ENCODE measurements at regions not wholly inside any gene's neighbourhood (a gene's known extent, or its start where the extent isn't known, plus 50 kb on each side); places are given as distances from the start of the nearest gene placed in this dataset.

DNA sequence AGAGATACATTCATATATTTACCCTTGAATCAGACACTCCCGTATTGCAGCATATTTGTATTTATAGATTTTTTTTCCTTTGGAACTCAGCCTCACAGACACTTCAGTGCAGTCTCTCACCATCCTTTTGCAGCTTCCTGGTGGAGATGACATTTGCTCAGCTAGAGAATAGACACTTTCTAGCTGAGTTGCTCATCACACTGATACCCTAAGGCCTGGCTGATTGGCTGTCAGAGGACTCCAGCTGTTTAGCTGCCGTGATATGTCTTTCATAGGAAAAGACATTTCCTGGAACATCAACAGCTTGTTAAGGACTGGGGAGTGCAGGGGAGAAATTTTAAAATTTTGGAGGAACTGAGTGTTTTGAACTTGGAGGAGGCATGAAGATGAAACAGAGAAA lies 429.6 kb downstream of the SMARCA1 start:
- TF ChIP-seq YY1 (IDR thresholded peaks at IDR 0.05; ENCODE audit: low read depth) (no peak), TEAD4 (IDR thresholded peaks at IDR 0.05) (no peak)
- TF ChIP-seq, protein P1, sequence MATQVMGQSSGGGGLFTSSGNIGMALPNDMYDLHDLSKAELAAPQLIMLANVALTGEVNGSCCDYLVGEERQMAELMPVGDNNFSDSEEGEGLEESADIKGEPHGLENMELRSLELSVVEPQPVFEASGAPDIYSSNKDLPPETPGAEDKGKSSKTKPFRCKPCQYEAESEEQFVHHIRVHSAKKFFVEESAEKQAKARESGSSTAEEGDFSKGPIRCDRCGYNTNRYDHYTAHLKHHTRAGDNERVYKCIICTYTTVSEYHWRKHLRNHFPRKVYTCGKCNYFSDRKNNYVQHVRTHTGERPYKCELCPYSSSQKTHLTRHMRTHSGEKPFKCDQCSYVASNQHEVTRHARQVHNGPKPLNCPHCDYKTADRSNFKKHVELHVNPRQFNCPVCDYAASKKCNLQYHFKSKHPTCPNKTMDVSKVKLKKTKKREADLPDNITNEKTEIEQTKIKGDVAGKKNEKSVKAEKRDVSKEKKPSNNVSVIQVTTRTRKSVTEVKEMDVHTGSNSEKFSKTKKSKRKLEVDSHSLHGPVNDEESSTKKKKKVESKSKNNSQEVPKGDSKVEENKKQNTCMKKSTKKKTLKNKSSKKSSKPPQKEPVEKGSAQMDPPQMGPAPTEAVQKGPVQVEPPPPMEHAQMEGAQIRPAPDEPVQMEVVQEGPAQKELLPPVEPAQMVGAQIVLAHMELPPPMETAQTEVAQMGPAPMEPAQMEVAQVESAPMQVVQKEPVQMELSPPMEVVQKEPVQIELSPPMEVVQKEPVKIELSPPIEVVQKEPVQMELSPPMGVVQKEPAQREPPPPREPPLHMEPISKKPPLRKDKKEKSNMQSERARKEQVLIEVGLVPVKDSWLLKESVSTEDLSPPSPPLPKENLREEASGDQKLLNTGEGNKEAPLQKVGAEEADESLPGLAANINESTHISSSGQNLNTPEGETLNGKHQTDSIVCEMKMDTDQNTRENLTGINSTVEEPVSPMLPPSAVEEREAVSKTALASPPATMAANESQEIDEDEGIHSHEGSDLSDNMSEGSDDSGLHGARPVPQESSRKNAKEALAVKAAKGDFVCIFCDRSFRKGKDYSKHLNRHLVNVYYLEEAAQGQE (IDR thresholded peaks at IDR 0.05; ENCODE audit: low read depth), result no peak

DNA sequence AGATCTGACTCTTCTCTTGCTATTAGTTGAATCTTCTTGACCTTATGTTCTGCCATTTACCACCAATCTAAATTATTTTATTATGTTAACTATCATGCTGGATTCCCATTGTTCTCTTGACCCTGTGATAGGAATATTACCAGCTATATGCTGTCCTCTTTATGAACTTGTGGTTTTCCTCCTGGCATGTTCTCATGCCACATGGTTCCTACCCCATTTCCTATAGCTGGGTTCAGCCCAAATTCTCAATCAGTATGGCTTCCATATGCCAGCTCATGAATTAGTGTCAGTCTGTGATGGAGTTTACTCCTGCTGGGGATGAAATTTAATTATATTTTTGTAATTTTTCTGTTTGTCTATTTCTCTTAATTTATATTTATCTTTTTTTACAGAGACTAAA lies 430.5 kb downstream of the SMARCA1 start:
- TF ChIP-seq, protein P2, sequence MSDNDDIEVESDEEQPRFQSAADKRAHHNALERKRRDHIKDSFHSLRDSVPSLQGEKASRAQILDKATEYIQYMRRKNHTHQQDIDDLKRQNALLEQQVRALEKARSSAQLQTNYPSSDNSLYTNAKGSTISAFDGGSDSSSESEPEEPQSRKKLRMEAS (IDR thresholded peaks at IDR 0.05), result no peak
- TF ChIP-seq TCF12 (IDR thresholded peaks at IDR 0.05; ENCODE audit: low read depth), result no peak

GRCh38 chrX:129092242-129092641 lies 431.0 kb downstream of the SMARCA1 start:
- TF ChIP-seq FOXM1 (IDR thresholded peaks at IDR 0.05; ENCODE audit: borderline replicate concordance, low read depth) (no peak), TCF12 (IDR thresholded peaks at IDR 0.05; ENCODE audit: low read depth) (no peak), NFIC (IDR thresholded peaks at IDR 0.05) (no peak), ZBTB7A (IDR thresholded peaks at IDR 0.05; ENCODE audit: low read depth) (no peak), TAF1 (IDR thresholded peaks at IDR 0.05; ENCODE audit: low read depth) (no peak), TEAD4 (IDR thresholded peaks at IDR 0.05) (no peak), YY1 (IDR thresholded peaks at IDR 0.05; ENCODE audit: low read depth) (no peak), CEBPB (IDR thresholded peaks at IDR 0.05) (no peak), RAD21 (IDR thresholded peaks at IDR 0.05; ENCODE audit: low read depth) (no peak), EGR1 (IDR thresholded peaks at IDR 0.05) (no peak), CREB1 (IDR thresholded peaks at IDR 0.05; ENCODE audit: low read depth) (no peak), USF1 (IDR thresholded peaks at IDR 0.05) (no peak)
- TF ChIP-seq, protein P1 (IDR thresholded peaks at IDR 0.05; ENCODE audit: low read depth), result no peak
- TF ChIP-seq, protein P2 (IDR thresholded peaks at IDR 0.05), result no peak

GRCh38 chrX:129091097-129091496 lies 432.2 kb downstream of the SMARCA1 start:
- no peak for TF ChIP-seq TCF12 (IDR thresholded peaks at IDR 0.05; ENCODE audit: low read depth)
- TF ChIP-seq EP300 (IDR thresholded peaks at IDR 0.05; ENCODE audit: borderline replicate concordance), result no peak
- no peak for TF ChIP-seq CEBPB (IDR thresholded peaks at IDR 0.05)
- no peak for TF ChIP-seq TAF1 (IDR thresholded peaks at IDR 0.05; ENCODE audit: low read depth)
- TF ChIP-seq USF1 (IDR thresholded peaks at IDR 0.05), result no peak
- no peak for TF ChIP-seq NFIC (IDR thresholded peaks at IDR 0.05)
- TF ChIP-seq EGR1 (IDR thresholded peaks at IDR 0.05), result no peak
- no peak for TF ChIP-seq TEAD4 (IDR thresholded peaks at IDR 0.05)
- TF ChIP-seq, protein P1 (IDR thresholded peaks at IDR 0.05; ENCODE audit: low read depth), result no peak
- TF ChIP-seq RAD21 (IDR thresholded peaks at IDR 0.05; ENCODE audit: low read depth), result no peak
- no peak for TF ChIP-seq FOXM1 (IDR thresholded peaks at IDR 0.05; ENCODE audit: borderline replicate concordance, low read depth)
- no peak for TF ChIP-seq YY1 (IDR thresholded peaks at IDR 0.05; ENCODE audit: low read depth)
- TF ChIP-seq CREB1 (IDR thresholded peaks at IDR 0.05; ENCODE audit: low read depth), result no peak
- TF ChIP-seq, protein P2 (IDR thresholded peaks at IDR 0.05), result no peak
- no peak for TF ChIP-seq ZBTB7A (IDR thresholded peaks at IDR 0.05; ENCODE audit: low read depth)

GRCh38 chrX:129086802-129087201 lies 436.5 kb downstream of the SMARCA1 start:
- TF ChIP-seq YY1 (IDR thresholded peaks at IDR 0.05; ENCODE audit: low read depth), result no peak
- no peak for TF ChIP-seq NFIC (IDR thresholded peaks at IDR 0.05)
- TF ChIP-seq ZBTB7A (IDR thresholded peaks at IDR 0.05; ENCODE audit: low read depth), result no peak
- TF ChIP-seq, protein P1 (IDR thresholded peaks at IDR 0.05; ENCODE audit: low read depth), result no peak
- TF ChIP-seq RAD21 (IDR thresholded peaks at IDR 0.05; ENCODE audit: low read depth), result no peak
- TF ChIP-seq EP300 (IDR thresholded peaks at IDR 0.05; ENCODE audit: borderline replicate concordance), result no peak
- TF ChIP-seq, protein P2 (IDR thresholded peaks at IDR 0.05), result no peak
- TF ChIP-seq TCF12 (IDR thresholded peaks at IDR 0.05; ENCODE audit: low read depth), result no peak
- TF ChIP-seq CREB1 (IDR thresholded peaks at IDR 0.05; ENCODE audit: low read depth), result no peak
- TF ChIP-seq FOXM1 (IDR thresholded peaks at IDR 0.05; ENCODE audit: borderline replicate concordance, low read depth), result no peak
